Trophoblast cell (in vitro differentiated cells and primary cell): ENCODE measurements at regions not wholly inside any gene's neighbourhood (a gene's known extent, or its start where the extent isn't known, plus 50 kb on each side); places are given as distances from the start of the nearest gene placed in this dataset.

Experiments used
- DNase-seq, 2 donors: peaks; one replicate each; pipeline ENCODE4 v3.0.0-alpha.2; 2016
- H2AFZ ChIP-seq: 2 replicates; pipeline ENCODE4 v1.6.1; 2013; ENCODE audit warnings: low read length, moderate library complexity, mild to moderate bottlenecking; ENCODE audit not compliant: insufficient read depth, poor library complexity
- H2AK5ac ChIP-seq: 2 replicates; pipeline ENCODE4 v1.6.1; 2013; ENCODE audit warnings: mild to moderate bottlenecking, low read length
- H2BK120ac ChIP-seq: 2 replicates; pipeline ENCODE4 v1.6.1; 2013; ENCODE audit warnings: low read length, mild to moderate bottlenecking, moderate library complexity; ENCODE audit not compliant: insufficient read depth, poor library complexity
- H2BK12ac ChIP-seq: 2 replicates; pipeline ENCODE4 v1.6.1; 2013; ENCODE audit warnings: mild to moderate bottlenecking, low read length, moderate library complexity
- H2BK5ac ChIP-seq: 2 replicates; pipeline ENCODE4 v1.6.1; 2013; ENCODE audit warnings: low read length, low read depth, moderate library complexity, mild to moderate bottlenecking; ENCODE audit not compliant: poor library complexity
- H3K14ac ChIP-seq: 2 replicates; pipeline ENCODE4 v1.6.1; 2013; ENCODE audit warnings: mild to moderate bottlenecking, low read length
- H3K18ac ChIP-seq: 2 replicates; pipeline ENCODE4 v1.6.1; 2013; ENCODE audit warnings: mild to moderate bottlenecking, low read length
- H3K23ac ChIP-seq: 2 replicates; pipeline ENCODE4 v1.6.1; 2013; ENCODE audit warnings: low read length
- H3K27ac ChIP-seq: 2 replicates; pipeline ENCODE4 v1.5.1; 2013; ENCODE audit warnings: low read depth, mild to moderate bottlenecking, inconsistent platforms, low read length, moderate library complexity
- H3K27me3 ChIP-seq: 2 replicates; pipeline ENCODE4 v1.6.1; 2013; ENCODE audit warnings: inconsistent platforms, mild to moderate bottlenecking, low read length, moderate library complexity; ENCODE audit not compliant: insufficient read depth
- H3K36me3 ChIP-seq, 2 experiments: 1 replicate in 1 of 2; 2 replicates in 1 of 2; pipeline ENCODE4 v1.6.1; 2013; ENCODE audit warnings: low read length in 2 of 2, mild to moderate bottlenecking in 2 of 2, moderate library complexity in 1 of 2; ENCODE audit not compliant: insufficient read depth in 2 of 2, control insufficient read depth in 1 of 2
- H3K4ac ChIP-seq: 2 replicates; pipeline ENCODE4 v1.6.1; 2013; ENCODE audit warnings: low read depth, mild to moderate bottlenecking, low read length, moderate library complexity
- H3K4me1 ChIP-seq, 2 experiments: 1 replicate in 1 of 2; 2 replicates in 1 of 2; pipeline ENCODE4 v1.6.1; 2013; ENCODE audit warnings: low read length in 2 of 2, mild to moderate bottlenecking in 2 of 2, moderate library complexity in 1 of 2; ENCODE audit not compliant: insufficient read depth in 2 of 2, control insufficient read depth in 1 of 2
- H3K4me2 ChIP-seq: 2 replicates; pipeline ENCODE4 v1.6.1; 2013; ENCODE audit warnings: inconsistent platforms, mild to moderate bottlenecking, low read length, moderate library complexity
- H3K4me3 ChIP-seq: 2 replicates; pipeline ENCODE4 v1.5.1; 2013; ENCODE audit warnings: mild to moderate bottlenecking, low read depth, low read length, inconsistent platforms
- H3K79me1 ChIP-seq: one replicate; pipeline ENCODE4 v1.6.1; 2013; ENCODE audit warnings: low read length
- H3K79me2 ChIP-seq: 2 replicates; pipeline ENCODE4 v1.6.1; 2013; ENCODE audit warnings: low read length, mild to moderate bottlenecking; ENCODE audit not compliant: control insufficient read depth, insufficient read depth, poor library complexity
- H3K9ac ChIP-seq: 2 replicates; pipeline ENCODE4 v1.6.1; 2013; ENCODE audit warnings: mild to moderate bottlenecking, low read length
- H3K9me3 ChIP-seq: 2 replicates; pipeline ENCODE4 v1.6.1; 2013; ENCODE audit warnings: low read depth, mild to moderate bottlenecking, control low read depth, inconsistent platforms, low read length; ENCODE audit not compliant: insufficient read depth
- H4K12ac ChIP-seq: 2 replicates; pipeline ENCODE4 v1.6.1; 2013; ENCODE audit warnings: low read depth, mild to moderate bottlenecking, low read length, moderate library complexity
- H4K8ac ChIP-seq: 2 replicates; pipeline ENCODE4 v1.6.1; 2013; ENCODE audit warnings: low read depth, mild to moderate bottlenecking, low read length, moderate library complexity
- H4K91ac ChIP-seq: one replicate; pipeline ENCODE4 v1.6.1; 2013; ENCODE audit warnings: low read depth, mild to moderate bottlenecking, low read length, moderate library complexity
- WGBS: extraction: QIAGEN DNeasy Blood & Tissue Kit; methylation state at CpG from one replicate; pipeline ENCODE4 v1.1.7; 2013; ENCODE audit warnings: missing lambda C conversion rate; ENCODE audit not compliant: insufficient read length, insufficient coverage; ENCODE audit errors: extremely low coverage; 5-methylcytosine and 5-hydroxymethylcytosine counted together

- Histone ChIP-seq H3K27me3 (no peaks in the 10 kb centered on the region), H3K18ac (no peak overlapping the region), H3K4me3 (no peak overlapping the region), H4K12ac (no peak overlapping the region), H3K79me2 (no peaks in the 10 kb centered on the region), H2AFZ (no peak overlapping the region), H2BK12ac (no peak overlapping the region), H3K9me3 (no peaks in the 10 kb centered on the region), H3K14ac (no peak overlapping the region), H2BK5ac (no peak overlapping the region), H3K9ac (no peak overlapping the region), H3K4ac (no peak overlapping the region), H4K91ac (no peak overlapping the region), H3K79me1 (no peaks in the 10 kb centered on the region), H3K4me2 (no peak overlapping the region), H3K36me3 (no peaks in the 10 kb centered on the region), H3K23ac (no peak overlapping the region), H3K27ac (no peak overlapping the region), H4K8ac (no peak overlapping the region), H2BK120ac (no peak overlapping the region), H3K4me1 (no peaks in the 10 kb centered on the region), H2AK5ac (no peak overlapping the region)
- no peak for DNase-seq
- WGBS: no CpG with 5 or more reads among the region's 7 CpGs
Observed at GRCh38 chr7:125643302-125643701, 713.7 kb upstream of the POT1 start.

- Histone ChIP-seq H3K27ac (no peak overlapping the region), H3K36me3 (no peaks in the 10 kb centered on the region), H3K18ac (no peak overlapping the region), H2BK12ac (no peak overlapping the region), H2BK5ac (no peak overlapping the region), H4K12ac (no peak overlapping the region), H3K4me1 (no peaks in the 10 kb centered on the region), H3K4me2 (no peak overlapping the region), H3K4ac (no peak overlapping the region), H2BK120ac (no peak overlapping the region), H2AK5ac (no peak overlapping the region), H4K8ac (no peak overlapping the region), H3K27me3 (no peaks in the 10 kb centered on the region), H3K79me1 (no peaks in the 10 kb centered on the region), H3K79me2 (no peaks in the 10 kb centered on the region), H3K23ac (no peak overlapping the region), H2AFZ (no peak overlapping the region), H4K91ac (no peak overlapping the region), H3K9me3 (no peaks in the 10 kb centered on the region), H3K4me3 (no peak overlapping the region), H3K9ac (no peak overlapping the region), H3K14ac (no peak overlapping the region)
- DNase-seq: no peak
- no CpG with 5 or more reads among the region's 3 CpGs for WGBS
Observed at GRCh38 chr7:125641884-125642283, 712.3 kb upstream of the POT1 start.

GRCh38 chr7:125636320-125636962, 706.8 kb upstream of the POT1 start:
- H4K8ac ChIP-seq: no peak overlapping the region
- H3K14ac ChIP-seq: no peak overlapping the region
- H3K4me1 ChIP-seq: no peaks in the 10 kb centered on the region
- no peaks in the 10 kb centered on the region for H3K27me3 ChIP-seq
- no peaks in the 10 kb centered on the region for H3K79me1 ChIP-seq
- no peak overlapping the region for H2AFZ ChIP-seq
- H3K23ac ChIP-seq: no peak overlapping the region
- no peak overlapping the region for H2BK12ac ChIP-seq
- no peak overlapping the region for H3K27ac ChIP-seq
- no peaks in the 10 kb centered on the region for H3K79me2 ChIP-seq
- H3K36me3 ChIP-seq: no peaks in the 10 kb centered on the region
- no peak overlapping the region for H3K18ac ChIP-seq
- no peak overlapping the region for H4K91ac ChIP-seq
- H3K9me3 ChIP-seq: no peaks in the 10 kb centered on the region
- no peak overlapping the region for H2BK120ac ChIP-seq
- DNase-seq: no peak
- H3K9ac ChIP-seq: no peak overlapping the region
- H2BK5ac ChIP-seq: no peak overlapping the region
- no peak overlapping the region for H3K4me2 ChIP-seq
- no peak overlapping the region for H3K4me3 ChIP-seq
- no peak overlapping the region for H4K12ac ChIP-seq
- no peak overlapping the region for H3K4ac ChIP-seq
- H2AK5ac ChIP-seq: no peak overlapping the region

- Histone ChIP-seq H3K9ac (no peak overlapping the region), H2BK120ac (no peak overlapping the region), H4K8ac (no peak overlapping the region), H3K4me2 (no peak overlapping the region), H3K4me1 (no peaks in the 10 kb centered on the region), H3K27me3 (no peaks in the 10 kb centered on the region), H3K14ac (no peak overlapping the region), H3K36me3 (no peaks in the 10 kb centered on the region), H2AK5ac (no peak overlapping the region), H2BK12ac (no peak overlapping the region), H4K91ac (no peak overlapping the region), H3K27ac (no peak overlapping the region), H2AFZ (no peak overlapping the region), H3K79me2 (no peaks in the 10 kb centered on the region), H3K23ac (no peak overlapping the region), H3K18ac (no peak overlapping the region), H3K4ac (no peak overlapping the region), H3K4me3 (no peak overlapping the region), H4K12ac (no peak overlapping the region), H2BK5ac (no peak overlapping the region), H3K9me3 (peaks cover 6% of the 10 kb centered on the region), H3K79me1 (no peaks in the 10 kb centered on the region)
- no CpG with 5 or more reads among the region's 2 CpGs for WGBS
- no peak for DNase-seq
Observed at GRCh38 chr7:125618516-125618915, 688.9 kb upstream of the POT1 start.
